ENCODE measurements at regions not wholly inside any gene's neighbourhood (a gene's known extent, or its start where the extent isn't known, plus 50 kb on each side); places are given as distances from the start of the nearest gene placed in this dataset.

DNA sequence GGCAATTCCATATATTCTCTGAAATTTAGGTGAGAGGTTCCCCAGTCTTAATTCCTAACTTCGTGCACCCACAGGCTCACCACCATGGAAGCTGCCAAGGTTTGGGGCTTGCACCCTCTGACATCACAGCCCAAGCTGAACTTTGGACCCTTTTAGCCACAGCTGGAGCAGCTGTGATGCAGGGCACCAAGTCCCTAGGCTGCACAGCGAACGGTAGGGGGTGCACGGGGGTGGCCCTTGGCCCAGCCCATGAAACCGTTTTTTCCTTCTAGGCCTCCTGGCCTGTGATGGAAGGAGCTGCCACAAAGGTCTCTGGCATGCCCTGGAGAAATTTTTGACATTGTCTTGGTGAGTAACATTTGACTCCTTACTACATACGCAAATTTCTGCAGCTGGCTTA is 251.9 kb upstream of the GRM3 start:
- TF ChIP-seq, protein P1, sequence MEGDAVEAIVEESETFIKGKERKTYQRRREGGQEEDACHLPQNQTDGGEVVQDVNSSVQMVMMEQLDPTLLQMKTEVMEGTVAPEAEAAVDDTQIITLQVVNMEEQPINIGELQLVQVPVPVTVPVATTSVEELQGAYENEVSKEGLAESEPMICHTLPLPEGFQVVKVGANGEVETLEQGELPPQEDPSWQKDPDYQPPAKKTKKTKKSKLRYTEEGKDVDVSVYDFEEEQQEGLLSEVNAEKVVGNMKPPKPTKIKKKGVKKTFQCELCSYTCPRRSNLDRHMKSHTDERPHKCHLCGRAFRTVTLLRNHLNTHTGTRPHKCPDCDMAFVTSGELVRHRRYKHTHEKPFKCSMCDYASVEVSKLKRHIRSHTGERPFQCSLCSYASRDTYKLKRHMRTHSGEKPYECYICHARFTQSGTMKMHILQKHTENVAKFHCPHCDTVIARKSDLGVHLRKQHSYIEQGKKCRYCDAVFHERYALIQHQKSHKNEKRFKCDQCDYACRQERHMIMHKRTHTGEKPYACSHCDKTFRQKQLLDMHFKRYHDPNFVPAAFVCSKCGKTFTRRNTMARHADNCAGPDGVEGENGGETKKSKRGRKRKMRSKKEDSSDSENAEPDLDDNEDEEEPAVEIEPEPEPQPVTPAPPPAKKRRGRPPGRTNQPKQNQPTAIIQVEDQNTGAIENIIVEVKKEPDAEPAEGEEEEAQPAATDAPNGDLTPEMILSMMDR (IDR thresholded peaks at IDR 0.05 in 8 of 11, conservative IDR thresholded peaks at IDR 0.05 in 3 of 11): no peak
- TF ChIP-seq POLR2A (IDR thresholded peaks at IDR 0.05) (no peak), POLR2AphosphoS5 (IDR thresholded peaks at IDR 0.05) (no peak)

Measured in spleen (tissue), 7 donors.